ENCODE measurements at regions not wholly inside any gene's neighbourhood (a gene's known extent, or its start where the extent isn't known, plus 50 kb on each side); places are given as distances from the start of the nearest gene placed in this dataset.

DNA sequence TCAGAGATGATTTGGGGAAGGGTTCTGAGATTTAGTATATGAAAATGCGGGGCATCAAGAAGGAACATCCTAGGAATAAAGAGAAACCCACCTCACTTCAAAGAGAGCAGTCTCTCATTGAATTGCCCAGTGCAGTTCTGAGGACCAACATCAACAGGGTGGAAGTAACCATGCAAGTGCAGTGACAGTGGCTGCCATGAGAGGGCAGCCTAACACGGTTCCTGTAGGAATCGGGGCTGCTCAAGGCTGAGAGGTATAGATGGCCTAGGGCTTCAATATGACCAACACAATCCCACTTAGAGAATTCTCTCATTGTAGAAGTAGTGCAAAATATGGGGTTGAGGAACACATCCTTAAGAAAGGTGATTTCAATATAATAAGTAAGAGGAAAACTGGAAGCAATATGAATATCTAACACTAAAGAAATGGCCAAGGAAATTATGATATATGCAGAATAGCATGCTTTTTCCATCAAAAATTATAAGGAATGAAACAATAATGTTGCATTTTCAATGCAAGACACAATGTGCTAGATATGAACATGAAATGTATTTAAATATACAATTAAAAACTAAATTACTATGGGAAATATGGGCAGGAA, 51.1 kb upstream of the ARRDC4 start:
- TF ChIP-seq, protein P1, sequence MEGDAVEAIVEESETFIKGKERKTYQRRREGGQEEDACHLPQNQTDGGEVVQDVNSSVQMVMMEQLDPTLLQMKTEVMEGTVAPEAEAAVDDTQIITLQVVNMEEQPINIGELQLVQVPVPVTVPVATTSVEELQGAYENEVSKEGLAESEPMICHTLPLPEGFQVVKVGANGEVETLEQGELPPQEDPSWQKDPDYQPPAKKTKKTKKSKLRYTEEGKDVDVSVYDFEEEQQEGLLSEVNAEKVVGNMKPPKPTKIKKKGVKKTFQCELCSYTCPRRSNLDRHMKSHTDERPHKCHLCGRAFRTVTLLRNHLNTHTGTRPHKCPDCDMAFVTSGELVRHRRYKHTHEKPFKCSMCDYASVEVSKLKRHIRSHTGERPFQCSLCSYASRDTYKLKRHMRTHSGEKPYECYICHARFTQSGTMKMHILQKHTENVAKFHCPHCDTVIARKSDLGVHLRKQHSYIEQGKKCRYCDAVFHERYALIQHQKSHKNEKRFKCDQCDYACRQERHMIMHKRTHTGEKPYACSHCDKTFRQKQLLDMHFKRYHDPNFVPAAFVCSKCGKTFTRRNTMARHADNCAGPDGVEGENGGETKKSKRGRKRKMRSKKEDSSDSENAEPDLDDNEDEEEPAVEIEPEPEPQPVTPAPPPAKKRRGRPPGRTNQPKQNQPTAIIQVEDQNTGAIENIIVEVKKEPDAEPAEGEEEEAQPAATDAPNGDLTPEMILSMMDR (IDR thresholded peaks at IDR 0.05; ENCODE audit: control insufficient read depth, insufficient read depth, low read depth, low read length, missing control alignments), result peak; percentile 96
- H3K4me3 ChIP-seq (ENCODE audit: control insufficient read depth, low read depth, low read length), result no peak overlapping the region
- DNase-seq (ENCODE audit: low read depth), result peak; percentile 11

Measured in AG09309 (cell line).